Neutrophil (primary cell): ENCODE measurements at regions not wholly inside any gene's neighbourhood (a gene's known extent, or its start where the extent isn't known, plus 50 kb on each side); places are given as distances from the start of the nearest gene placed in this dataset.

Source experiments
- H3K27ac ChIP-seq: fragments of 200-600 bp; sonication (generic); 2 replicates; pipeline ENCODE4 v1.5.1; 2016; ENCODE audit warnings: mild to moderate bottlenecking, moderate library complexity
- H3K27me3 ChIP-seq: fragments of 200-600 bp; sonication (generic); 2 replicates; pipeline ENCODE4 v1.6.0; 2016; ENCODE audit warnings: mild to moderate bottlenecking
- H3K36me3 ChIP-seq: fragments of 200-600 bp; sonication (generic); 2 replicates; pipeline ENCODE4 v1.5.1; 2017
- H3K4me1 ChIP-seq, 2 experiments: fragments of 200-600 bp in 1 of 2; sonication (generic) in 1 of 2; 1 replicate in 1 of 2; 2 replicates in 1 of 2; pipeline versions ENCODE4 v1.5.1 to v1.6.1; 2013 to 2016; ENCODE audit warnings: low read depth in 1 of 2, low read length in 1 of 2, mild to moderate bottlenecking in 1 of 2, moderate library complexity in 1 of 2; ENCODE audit not compliant: control insufficient read depth in 1 of 2, insufficient read depth in 1 of 2
- H3K4me3 ChIP-seq, 2 experiments: fragments of 200-600 bp in 1 of 2; sonication (generic) in 1 of 2; 1 replicate in 1 of 2; 2 replicates in 1 of 2; pipeline ENCODE4 v1.5.1; 2013 to 2016; ENCODE audit warnings: low read depth in 1 of 2, low read length in 1 of 2, mild to moderate bottlenecking in 1 of 2, moderate library complexity in 1 of 2
- H3K9me3 ChIP-seq: fragments of 200-600 bp; sonication (generic); 2 replicates; pipeline ENCODE4 v1.5.1; 2016
- CTCF ChIP-seq: fragments of 200-600 bp; sonication (generic); IDR thresholded peaks from 2 replicates; pipeline ENCODE4 v1.5.1; 2016; ENCODE audit warnings: antibody characterized with exemption

GRCh38 chr15:70505936-70506912 is 257.1 kb downstream of the UACA start:
- H3K27ac ChIP-seq, result peak overlapping the region; percentile 95
- H3K27me3 ChIP-seq, result no peaks in the 10 kb centered on the region
- H3K4me1 ChIP-seq, result peaks cover 73 to 78% of the 10 kb centered on the region in 2 experiments
- no peak for TF ChIP-seq CTCF
- H3K9me3 ChIP-seq, result no peaks in the 10 kb centered on the region
- no peaks in the 10 kb centered on the region for H3K36me3 ChIP-seq
- peak overlapping the region in 1 of 2 experiments; percentile 38 for H3K4me3 ChIP-seq

GRCh38 chr15:70505411-70505919 is 257.9 kb downstream of the UACA start:
- H3K4me1 ChIP-seq, result peaks cover 73 to 79% of the 10 kb centered on the region in 2 experiments
- no peak for TF ChIP-seq CTCF
- no peaks in the 10 kb centered on the region for H3K9me3 ChIP-seq
- no peaks in the 10 kb centered on the region for H3K36me3 ChIP-seq
- H3K27me3 ChIP-seq, result no peaks in the 10 kb centered on the region
- peak overlapping the region; percentile 13 to 38 for H3K4me3 ChIP-seq
- peak overlapping the region; percentile 95 for H3K27ac ChIP-seq

- peaks cover 70 to 77% of the 10 kb centered on the region in 2 experiments for H3K4me1 ChIP-seq
- no peaks in the 10 kb centered on the region for H3K27me3 ChIP-seq
- TF ChIP-seq CTCF, result no peak
- H3K27ac ChIP-seq, result peak overlapping the region; percentile 95
- no peaks in the 10 kb centered on the region for H3K36me3 ChIP-seq
- no peaks in the 10 kb centered on the region for H3K9me3 ChIP-seq
- H3K4me3 ChIP-seq, result peak overlapping the region; percentile 30 to 38
These were observed 258.4 kb downstream of the UACA start for GRCh38 chr15:70504988-70505387.

- Histone ChIP-seq H3K36me3 (no peaks in the 10 kb centered on the region), H3K4me1 (peaks cover 64 to 71% of the 10 kb centered on the region in 2 experiments), H3K9me3 (no peaks in the 10 kb centered on the region), H3K27me3 (no peaks in the 10 kb centered on the region), H3K4me3 (peak overlapping the region; percentile 30 to 38), H3K27ac (peak overlapping the region; percentile 95)
- no peak for TF ChIP-seq CTCF
These were observed 258.9 kb downstream of the UACA start for GRCh38 chr15:70504299-70504951.

GRCh38 chr15:70503798-70504298 is 259.5 kb downstream of the UACA start:
- H3K27ac ChIP-seq, result peak overlapping the region; percentile 95
- no peak for TF ChIP-seq CTCF
- no peaks in the 10 kb centered on the region for H3K36me3 ChIP-seq
- peak overlapping the region; percentile 30 to 38 for H3K4me3 ChIP-seq
- no peaks in the 10 kb centered on the region for H3K27me3 ChIP-seq
- H3K4me1 ChIP-seq, result peaks cover 59 to 65% of the 10 kb centered on the region in 2 experiments
- no peaks in the 10 kb centered on the region for H3K9me3 ChIP-seq
